HUDEP-2 (cell line): ENCODE measurements at regions not wholly inside any gene's neighbourhood (a gene's known extent, or its start where the extent isn't known, plus 50 kb on each side); places are given as distances from the start of the nearest gene placed in this dataset.

ENCODE experiments used
- DNase-seq, 76 experiments: peaks; one replicate each; lab custom pipeline; 2025; ENCODE audit not compliant: unreplicated experiment in 76 of 76; lab: John Stamatoyannopoulos, UW

- DNase-seq = no peak
Observed at GRCh38 chr20:48076247-48076646, 291.0 kb upstream of the SULF2 start.

- DNase-seq = no peak
Observed at GRCh38 chr20:48075591-48076174, 290.4 kb upstream of the SULF2 start.

GRCh38 chr20:48070991-48071652, 285.8 kb upstream of the SULF2 start:
- DNase-seq = no peak

GRCh38 chr20:48069596-48069995, 284.3 kb upstream of the SULF2 start:
- DNase-seq = no peak

GRCh38 chr20:48066851-48067250, 281.6 kb upstream of the SULF2 start:
- DNase-seq = no peak

GRCh38 chr20:48066246-48066645, 281.0 kb upstream of the SULF2 start:
- DNase-seq = no peak

GRCh38 chr20:48065833-48066232, 280.6 kb upstream of the SULF2 start:
- no peak for DNase-seq

- DNase-seq = no peak
Observed at GRCh38 chr20:48064929-48065328, 279.6 kb upstream of the SULF2 start.

GRCh38 chr20:48060841-48061720, 275.8 kb upstream of the SULF2 start:
- no peak for DNase-seq

- DNase-seq = no peak
Observed at GRCh38 chr20:48058611-48059559, 273.6 kb upstream of the SULF2 start.

GRCh38 chr20:48057739-48058138, 272.5 kb upstream of the SULF2 start:
- DNase-seq = no peak

- DNase-seq = no peak
Observed at GRCh38 chr20:48057251-48057650, 272.0 kb upstream of the SULF2 start.

- DNase-seq = no peak
Observed at GRCh38 chr20:48056218-48056617, 270.9 kb upstream of the SULF2 start.

- no peak for DNase-seq
Observed at GRCh38 chr20:48054051-48054450, 268.8 kb upstream of the SULF2 start.

GRCh38 chr20:48052475-48052835, 267.2 kb upstream of the SULF2 start:
- DNase-seq = no peak

- no peak for DNase-seq
Observed at GRCh38 chr20:48051794-48052474, 266.7 kb upstream of the SULF2 start.

- no peak for DNase-seq
Observed at GRCh38 chr20:48049641-48050040, 264.4 kb upstream of the SULF2 start.

GRCh38 chr20:48049171-48049570, 263.9 kb upstream of the SULF2 start:
- no peak for DNase-seq

GRCh38 chr20:48047447-48047846, 262.2 kb upstream of the SULF2 start:
- no peak for DNase-seq

GRCh38 chr20:48042628-48043027, 257.3 kb upstream of the SULF2 start:
- no peak for DNase-seq
